ENCODE measurements at regions not wholly inside any gene's neighbourhood (a gene's known extent, or its start where the extent isn't known, plus 50 kb on each side); places are given as distances from the start of the nearest gene placed in this dataset.
"Not testable (repeated sequence)": the region's sequence is repeated elsewhere in the genome, so short reads cannot be mapped to it uniquely, and the experiment has no call there.

- DNase-seq (ENCODE audit: low spot score) = no peak
Observed at GRCh38 chr3:174336784-174337183, 522.4 kb upstream of the NAALADL2 start.

GRCh38 chr3:174337227-174337626, 521.9 kb upstream of the NAALADL2 start:
- no peak for DNase-seq (ENCODE audit: low spot score)

GRCh38 chr3:174340624-174341587, 518.2 kb upstream of the NAALADL2 start:
- DNase-seq (ENCODE audit: low spot score) = no peak

GRCh38 chr3:174342171-174342570, 517.0 kb upstream of the NAALADL2 start:
- DNase-seq (ENCODE audit: low spot score) = no peak

GRCh38 chr3:174342941-174343501, 516.1 kb upstream of the NAALADL2 start:
- DNase-seq (ENCODE audit: low spot score) = no peak

GRCh38 chr3:174346141-174346540, 513.0 kb upstream of the NAALADL2 start:
- DNase-seq (ENCODE audit: low spot score) = no peak

GRCh38 chr3:174346571-174346970, 512.6 kb upstream of the NAALADL2 start:
- no peak for DNase-seq (ENCODE audit: low spot score)

GRCh38 chr3:174347474-174348138, 511.5 kb upstream of the NAALADL2 start:
- DNase-seq (ENCODE audit: low spot score) = no peak

- no peak for DNase-seq (ENCODE audit: low spot score)
Observed at GRCh38 chr3:174352227-174352626, 506.9 kb upstream of the NAALADL2 start.

GRCh38 chr3:174355505-174355904, 503.6 kb upstream of the NAALADL2 start:
- no peak for DNase-seq (ENCODE audit: low spot score)

- DNase-seq (ENCODE audit: low spot score) = no peak
Observed at GRCh38 chr3:174356596-174356995, 502.5 kb upstream of the NAALADL2 start.

GRCh38 chr3:174358252-174358651, 500.9 kb upstream of the NAALADL2 start:
- no peak for DNase-seq (ENCODE audit: low spot score)

GRCh38 chr3:174362556-174362955, 496.6 kb upstream of the NAALADL2 start:
- DNase-seq (ENCODE audit: low spot score) = no peak

GRCh38 chr3:174363256-174363655, 495.9 kb upstream of the NAALADL2 start:
- no peak for DNase-seq (ENCODE audit: low spot score)

- DNase-seq (ENCODE audit: low spot score) = no peak
Observed at GRCh38 chr3:174365796-174366195, 493.3 kb upstream of the NAALADL2 start.

- not testable (repeated sequence) for DNase-seq (ENCODE audit: low spot score)
Observed at GRCh38 chr3:174366904-174367303, 492.2 kb upstream of the NAALADL2 start.

- no peak for DNase-seq (ENCODE audit: low spot score)
Observed at GRCh38 chr3:174376346-174376745, 482.8 kb upstream of the NAALADL2 start.

- DNase-seq (ENCODE audit: low spot score) = no peak
Observed at GRCh38 chr3:174377096-174377495, 482.0 kb upstream of the NAALADL2 start.

GRCh38 chr3:174377684-174378083, 481.4 kb upstream of the NAALADL2 start:
- no peak for DNase-seq (ENCODE audit: low spot score)

- DNase-seq (ENCODE audit: low spot score) = no peak
Observed at GRCh38 chr3:174382878-174383277, 476.3 kb upstream of the NAALADL2 start.

- no peak for DNase-seq (ENCODE audit: low spot score)
Observed at GRCh38 chr3:174387736-174388135, 471.4 kb upstream of the NAALADL2 start.

- no peak for DNase-seq (ENCODE audit: low spot score)
Observed at GRCh38 chr3:174397848-174398247, 461.3 kb upstream of the NAALADL2 start.

GRCh38 chr3:174398761-174399160, 460.4 kb upstream of the NAALADL2 start:
- DNase-seq (ENCODE audit: low spot score) = no peak
